IPS-15b (cell line): ENCODE measurements at regions not wholly inside any gene's neighbourhood (a gene's known extent, or its start where the extent isn't known, plus 50 kb on each side); places are given as distances from the start of the nearest gene placed in this dataset.
"Not testable (repeated sequence)": the region's sequence is repeated elsewhere in the genome, so short reads cannot be mapped to it uniquely, and the experiment has no call there.

ENCODE experiments used
- H3K27me3 ChIP-seq: one replicate; pipeline ENCODE4 v1.6.1; 2013; ENCODE audit warnings: low read length; ENCODE audit not compliant: control insufficient read depth, insufficient read depth
- H3K36me3 ChIP-seq: one replicate; pipeline ENCODE4 v1.6.1; 2013; ENCODE audit warnings: low read length; ENCODE audit not compliant: control insufficient read depth, insufficient read depth
- H3K4me1 ChIP-seq: one replicate; pipeline ENCODE4 v1.6.1; 2013; ENCODE audit warnings: mild to moderate bottlenecking, low read length; ENCODE audit not compliant: control insufficient read depth, insufficient read depth
- H3K4me3 ChIP-seq: one replicate; pipeline ENCODE4 v1.5.1; 2013; ENCODE audit warnings: low read depth, low read length
- H3K9ac ChIP-seq: one replicate; pipeline ENCODE4 v1.6.1; 2013; ENCODE audit warnings: low read depth, mild to moderate bottlenecking, low read length
- H3K9me3 ChIP-seq: one replicate; pipeline ENCODE4 v1.6.1; 2013; ENCODE audit warnings: mild to moderate bottlenecking, low read length; ENCODE audit not compliant: control insufficient read depth, insufficient read depth

DNA sequence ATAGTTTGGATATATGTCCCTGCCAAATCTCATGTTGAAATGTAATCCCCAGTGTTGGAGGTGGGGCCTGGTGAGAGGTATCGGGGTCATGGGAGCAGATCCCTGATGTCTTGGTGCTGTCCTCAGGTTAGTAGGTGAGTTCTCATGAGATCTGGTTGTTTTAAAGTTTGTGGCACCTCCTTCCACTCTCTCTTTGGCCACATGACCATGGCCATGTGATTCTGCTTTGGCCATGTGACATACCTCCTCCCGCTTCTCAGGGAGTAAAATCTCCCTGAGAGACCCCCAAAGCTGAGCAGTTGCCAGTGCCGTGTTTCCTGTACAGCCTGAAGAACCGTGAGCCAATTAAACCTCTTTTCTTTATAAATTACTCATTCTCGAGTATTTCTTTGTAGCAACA is 178.0 kb downstream of the GOLGA6L6 start:
- not testable (repeated sequence) for H3K9ac ChIP-seq, H3K4me1 ChIP-seq, H3K36me3 ChIP-seq, H3K27me3 ChIP-seq, H3K4me3 ChIP-seq
- H3K9me3 ChIP-seq: peaks cover 17% of the 10 kb centered on the region

DNA sequence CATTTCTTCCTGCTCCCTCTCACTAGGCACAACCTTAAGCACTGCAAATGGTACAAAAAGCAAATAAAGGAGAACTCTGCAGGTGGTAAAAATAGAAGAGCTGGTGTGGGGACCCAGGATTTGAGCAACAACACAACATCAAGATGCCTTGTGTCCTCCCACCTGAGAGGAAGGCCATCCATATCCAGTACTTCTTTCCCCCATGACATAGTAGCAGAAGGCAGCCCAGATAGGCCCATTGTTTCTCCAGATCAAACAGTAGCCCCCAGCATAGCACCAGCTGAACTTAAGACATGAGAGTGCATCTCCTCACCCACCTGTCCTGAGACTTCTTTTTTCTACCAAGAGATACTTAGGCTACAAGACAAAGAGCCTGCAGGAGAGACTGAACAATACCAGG is 180.5 kb downstream of the GOLGA6L6 start:
- peaks cover 2% of the 10 kb centered on the region for H3K36me3 ChIP-seq
- H3K4me1 ChIP-seq: no peaks in the 10 kb centered on the region
- peaks cover 14% of the 10 kb centered on the region for H3K9me3 ChIP-seq
- no peak overlapping the region for H3K9ac ChIP-seq
- H3K27me3 ChIP-seq: no peaks in the 10 kb centered on the region
- H3K4me3 ChIP-seq: no peak overlapping the region

DNA sequence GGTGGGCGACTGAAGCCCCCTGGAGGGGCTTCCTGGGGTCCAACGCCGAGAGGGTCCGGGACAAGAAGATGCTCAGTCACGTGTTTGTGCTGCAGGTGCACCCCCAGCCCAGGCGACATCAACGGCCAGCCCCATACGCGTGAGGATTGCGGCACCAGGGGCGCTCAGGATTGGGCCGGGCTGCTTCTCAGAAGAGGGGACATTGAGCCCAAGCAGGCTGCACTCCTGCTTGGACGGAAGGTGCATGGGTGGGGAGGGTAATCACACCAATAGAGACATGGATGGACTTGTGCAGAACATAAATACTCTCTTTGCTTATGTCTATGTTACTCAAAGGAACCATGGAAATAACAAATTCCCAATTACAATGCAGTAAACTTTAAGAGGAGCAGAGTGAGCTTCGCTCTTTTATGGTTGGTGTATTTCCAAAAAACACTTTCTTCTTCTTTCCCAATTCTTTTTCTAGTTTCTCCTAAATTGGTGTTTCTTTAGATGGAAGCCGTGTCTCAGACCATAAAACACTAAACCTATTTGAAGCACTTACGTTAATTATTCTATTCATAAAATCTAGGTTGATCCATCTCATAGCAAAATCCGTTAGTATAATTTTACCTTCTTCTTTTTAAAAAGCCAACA is 182.7 kb downstream of the GOLGA6L6 start:
- Histone ChIP-seq H3K9me3 (peaks cover 18% of the 10 kb centered on the region), H3K4me3 (no peak overlapping the region), H3K9ac (no peak overlapping the region), H3K4me1 (no peaks in the 10 kb centered on the region), H3K36me3 (peaks cover 2% of the 10 kb centered on the region), H3K27me3 (no peaks in the 10 kb centered on the region)

DNA sequence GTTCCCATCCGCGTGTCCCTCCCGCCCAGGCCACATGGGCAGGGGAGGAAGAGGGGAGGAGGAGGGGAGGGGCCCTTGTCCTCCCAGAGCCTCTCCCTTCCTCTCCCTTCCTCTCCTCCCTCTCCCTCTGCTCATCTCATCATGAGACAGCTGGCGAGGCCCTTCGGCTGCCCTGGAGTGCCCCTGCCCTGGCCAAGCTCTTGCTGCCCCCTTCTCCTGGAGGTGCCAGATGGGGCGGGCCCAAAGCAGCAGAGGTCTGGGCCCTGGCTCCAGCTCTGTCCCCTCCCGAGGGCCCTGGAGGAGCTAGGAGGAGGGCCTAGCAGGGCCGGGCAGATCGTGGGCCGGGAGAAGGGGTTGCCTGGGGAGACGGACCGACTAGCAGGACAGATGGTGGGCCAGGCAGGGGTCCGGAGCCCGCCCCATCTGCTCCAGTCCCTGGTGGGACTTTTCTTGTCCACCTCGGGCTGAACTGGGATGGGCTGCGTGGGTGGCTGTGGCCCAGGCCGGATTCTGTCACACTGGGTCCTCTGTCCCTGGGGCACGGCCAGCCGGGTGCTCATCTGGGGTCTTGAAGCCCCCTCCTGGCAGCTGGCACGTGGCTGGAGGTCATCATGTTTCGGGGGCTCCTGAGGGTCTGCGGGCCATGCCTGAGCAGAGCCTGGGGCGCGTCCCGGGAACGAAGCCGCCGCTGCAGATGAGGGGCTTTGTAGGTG is 183.4 kb downstream of the GOLGA6L6 start:
- H3K9ac ChIP-seq: no peak overlapping the region
- no peak overlapping the region for H3K4me3 ChIP-seq
- peaks cover 23% of the 10 kb centered on the region for H3K9me3 ChIP-seq
- H3K4me1 ChIP-seq: no peaks in the 10 kb centered on the region
- H3K27me3 ChIP-seq: no peaks in the 10 kb centered on the region
- H3K36me3 ChIP-seq: peaks cover 2% of the 10 kb centered on the region

DNA sequence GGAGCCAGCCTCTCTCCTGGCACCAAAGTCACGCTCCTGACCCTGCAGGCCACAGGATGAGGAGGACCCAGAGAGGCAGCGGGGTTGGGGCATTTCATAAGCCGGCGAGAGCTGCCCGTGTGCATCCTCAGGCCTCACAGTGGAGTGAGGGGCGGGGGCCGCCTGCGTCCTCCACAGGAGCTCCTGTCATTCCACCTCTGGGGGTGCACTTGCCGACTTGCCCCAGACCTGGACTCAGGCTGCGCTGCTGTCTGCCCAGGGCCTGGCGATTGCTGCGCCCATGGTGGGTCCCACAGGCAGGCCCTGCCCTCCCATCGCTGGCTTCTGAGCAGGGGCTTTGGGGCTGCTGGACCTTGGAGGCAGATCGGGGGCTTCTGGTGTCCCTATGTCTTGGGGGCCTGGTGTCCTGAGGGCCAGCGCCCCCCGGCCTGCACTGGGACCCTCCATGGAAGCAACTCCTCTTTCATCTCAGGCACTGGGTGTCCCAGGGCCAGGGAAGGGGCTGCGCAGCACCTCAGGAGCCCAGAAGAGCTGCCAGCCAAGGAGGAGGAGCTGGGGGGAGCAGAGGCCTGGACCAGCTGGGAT is 184.0 kb downstream of the GOLGA6L6 start:
- no peak overlapping the region for H3K4me3 ChIP-seq
- peaks cover 2% of the 10 kb centered on the region for H3K36me3 ChIP-seq
- peaks cover 28% of the 10 kb centered on the region for H3K9me3 ChIP-seq
- H3K4me1 ChIP-seq: no peaks in the 10 kb centered on the region
- H3K27me3 ChIP-seq: no peaks in the 10 kb centered on the region
- no peak overlapping the region for H3K9ac ChIP-seq

DNA sequence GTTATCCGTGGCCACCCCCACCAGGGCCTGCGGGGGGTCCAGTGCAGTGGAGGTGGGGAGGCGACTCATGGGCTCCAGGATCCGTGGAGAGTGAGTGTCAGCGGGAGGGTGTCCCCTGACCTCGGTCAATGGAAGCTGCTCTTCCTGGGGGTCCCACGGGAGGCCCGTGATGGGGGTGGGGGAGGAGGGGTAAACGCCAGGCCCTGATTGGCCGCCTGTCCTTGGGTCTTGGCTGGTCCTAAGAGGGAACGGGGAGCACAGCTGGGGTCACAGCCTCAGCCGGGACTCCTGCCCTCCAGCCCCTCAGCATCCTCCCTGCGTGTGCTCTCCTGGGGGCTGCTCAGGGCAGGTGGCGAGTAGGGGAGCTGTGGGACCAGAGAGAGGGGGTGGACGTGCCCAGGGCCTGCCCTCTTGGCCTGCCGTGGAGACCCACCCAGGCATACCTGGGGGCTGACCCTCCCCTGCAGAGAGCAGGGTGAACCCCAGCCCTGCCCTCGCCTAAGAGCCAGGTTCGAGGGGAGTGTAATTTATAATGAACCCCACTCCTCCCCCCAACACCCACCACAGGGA is 184.6 kb downstream of the GOLGA6L6 start:
- Histone ChIP-seq H3K36me3 (peaks cover 2% of the 10 kb centered on the region), H3K27me3 (no peaks in the 10 kb centered on the region), H3K9ac (no peak overlapping the region), H3K9me3 (peaks cover 31% of the 10 kb centered on the region), H3K4me3 (no peak overlapping the region), H3K4me1 (no peaks in the 10 kb centered on the region)

DNA sequence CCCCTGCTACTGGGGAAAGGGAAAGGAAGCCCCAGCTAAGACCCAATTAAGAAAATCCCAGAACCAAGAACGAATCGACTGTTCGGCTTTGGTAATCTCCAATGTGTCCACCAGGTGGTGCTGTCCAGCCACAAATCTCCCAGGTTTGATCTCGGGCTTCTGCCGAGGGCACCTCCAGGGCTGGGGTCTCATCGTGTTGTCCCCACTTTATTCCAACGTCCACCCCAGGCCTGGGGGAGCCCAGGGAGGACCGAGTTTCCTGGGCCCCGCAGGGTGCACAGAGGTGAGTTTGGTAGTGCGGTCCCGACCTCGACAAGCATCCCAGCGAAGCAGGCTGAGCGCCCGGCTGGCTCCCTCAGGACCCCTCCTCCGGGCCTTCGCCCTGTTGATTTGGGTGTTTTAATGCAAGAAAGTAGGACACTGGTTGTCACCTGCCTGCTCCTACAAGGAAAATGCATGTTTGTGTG is 185.1 kb downstream of the GOLGA6L6 start:
- no peak overlapping the region for H3K4me3 ChIP-seq
- H3K4me1 ChIP-seq: no peaks in the 10 kb centered on the region
- no peak overlapping the region for H3K9ac ChIP-seq
- peaks cover 2% of the 10 kb centered on the region for H3K36me3 ChIP-seq
- peaks cover 33% of the 10 kb centered on the region for H3K9me3 ChIP-seq
- H3K27me3 ChIP-seq: no peaks in the 10 kb centered on the region

DNA sequence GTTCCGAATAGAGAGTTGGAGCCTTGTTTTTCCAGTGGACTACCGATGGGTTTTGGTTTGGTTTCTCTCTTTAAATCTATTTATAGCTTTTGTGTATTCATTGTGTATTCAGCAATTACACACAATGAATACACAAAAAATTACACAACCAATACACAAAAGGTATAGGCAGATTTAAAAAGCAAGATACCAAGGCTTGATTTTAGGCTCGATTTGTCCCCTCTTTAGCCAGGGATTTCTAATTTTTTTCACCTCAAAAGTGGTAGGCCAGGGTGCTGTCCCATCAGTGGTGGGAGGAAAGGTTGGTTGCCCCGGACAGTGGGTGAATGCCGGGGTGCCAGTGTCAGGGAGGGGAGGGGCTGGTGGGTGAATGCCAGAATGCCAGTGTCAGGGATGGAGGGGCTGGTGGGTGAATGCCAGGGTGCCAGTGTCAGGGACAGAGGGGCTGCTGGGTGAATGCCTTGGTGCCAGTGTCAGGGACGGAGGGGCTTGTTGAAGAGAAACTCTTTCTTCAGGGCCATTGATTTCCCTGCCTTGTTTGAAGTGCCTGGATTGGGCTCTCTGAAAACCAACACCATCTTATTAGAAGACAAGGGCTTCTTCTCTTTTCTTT is 186.2 kb downstream of the GOLGA6L6 start:
- Histone ChIP-seq H3K36me3 (peaks cover 8% of the 10 kb centered on the region), H3K9me3 (peaks cover 27% of the 10 kb centered on the region), H3K27me3 (no peaks in the 10 kb centered on the region), H3K9ac (no peak overlapping the region), H3K4me3 (no peak overlapping the region), H3K4me1 (no peaks in the 10 kb centered on the region)

DNA sequence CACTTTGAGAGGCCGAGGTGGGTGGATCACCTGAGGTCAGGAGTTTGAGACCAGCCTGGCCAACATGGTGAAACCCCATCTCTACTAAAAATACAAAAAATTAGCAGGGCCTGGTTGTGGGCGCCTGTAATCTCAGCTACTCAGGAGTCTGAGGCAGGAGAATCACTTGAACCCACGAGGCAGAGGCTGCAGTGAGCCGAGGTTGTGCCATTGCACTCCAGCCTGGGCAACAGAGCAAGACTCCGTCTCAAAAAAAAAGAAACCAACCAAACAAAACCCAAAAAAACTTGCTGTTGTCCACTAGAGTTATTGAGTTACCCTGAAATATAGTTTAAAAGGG is 186.7 kb downstream of the GOLGA6L6 start:
- not testable (repeated sequence) for H3K4me1 ChIP-seq, H3K36me3 ChIP-seq, H3K4me3 ChIP-seq, H3K27me3 ChIP-seq, H3K9ac ChIP-seq
- H3K9me3 ChIP-seq: peaks cover 29% of the 10 kb centered on the region

DNA sequence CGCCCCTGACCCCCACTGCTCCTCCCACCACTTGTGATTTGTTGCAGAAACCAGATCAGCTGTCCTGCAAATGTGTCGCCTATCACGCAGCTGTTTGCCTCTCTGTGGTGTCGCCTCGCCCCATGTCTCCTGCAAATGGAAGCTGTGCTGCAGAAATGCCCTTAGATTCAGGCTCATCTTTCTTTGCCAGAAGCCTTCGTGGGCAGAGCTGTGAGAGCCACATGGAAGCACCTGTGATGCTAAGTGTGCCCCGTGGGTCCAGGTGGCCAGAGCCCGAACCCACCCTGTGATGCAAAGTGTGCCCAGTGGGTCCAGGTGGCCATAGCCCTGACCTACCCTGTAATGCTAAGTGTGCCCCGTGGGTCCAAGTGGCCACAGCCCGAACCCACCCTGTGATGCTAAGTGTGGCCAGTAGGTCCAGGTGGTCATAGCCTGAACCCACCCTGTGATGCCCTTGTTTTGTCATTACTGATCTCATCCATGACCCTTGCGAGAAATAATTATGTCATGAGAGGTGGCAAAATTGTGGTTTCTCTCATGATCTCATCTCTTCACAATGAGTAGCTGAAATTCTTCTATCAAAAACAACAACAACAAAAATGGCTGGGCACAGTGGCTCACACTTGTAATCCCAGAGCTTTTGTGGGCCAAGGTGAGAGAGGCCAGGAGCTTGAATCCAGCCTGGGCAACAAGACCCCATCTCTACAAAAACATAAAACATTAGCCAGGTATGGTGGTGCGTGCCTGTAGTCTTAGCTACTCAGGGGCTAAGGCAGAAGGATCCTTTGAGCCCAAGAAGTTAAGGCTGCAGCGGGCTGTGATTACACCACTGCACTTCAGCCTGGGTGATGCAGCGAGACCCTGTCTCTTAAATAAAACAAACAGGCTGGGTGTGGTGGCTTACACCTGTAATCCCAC is 187.4 kb downstream of the GOLGA6L6 start:
- Histone ChIP-seq H3K9me3 (peaks cover 32% of the 10 kb centered on the region), H3K27me3 (no peaks in the 10 kb centered on the region), H3K36me3 (peaks cover 12% of the 10 kb centered on the region), H3K4me1 (no peaks in the 10 kb centered on the region), H3K4me3 (no peak overlapping the region), H3K9ac (no peak overlapping the region)
